ENCODE measurements at regions not wholly inside any gene's neighbourhood (a gene's known extent, or its start where the extent isn't known, plus 50 kb on each side); places are given as distances from the start of the nearest gene placed in this dataset.

DNA sequence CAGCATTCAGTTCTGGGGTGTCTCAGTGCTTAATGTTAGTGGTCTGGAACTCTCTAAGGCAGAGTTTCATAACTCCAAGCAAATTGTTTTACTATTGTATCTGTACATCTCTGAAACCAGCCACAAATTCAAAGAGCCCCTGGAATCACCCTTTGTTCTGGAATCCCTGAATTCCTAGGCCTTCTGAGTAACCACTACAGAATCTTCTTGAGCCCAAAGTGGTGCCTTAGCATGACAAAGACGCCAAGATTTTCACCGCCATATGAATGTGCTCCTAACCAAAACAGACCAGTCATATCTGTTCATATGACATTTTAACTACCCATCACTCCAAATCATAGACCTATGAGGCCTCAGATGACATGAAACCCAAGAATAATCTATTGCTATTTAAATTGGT lies 668.1 kb downstream of the EPHA4 start:
- DNase-seq = no peak
- Histone ChIP-seq H3K27ac (no peak overlapping the region), H3K4me3 (no peak overlapping the region), H3K9me3 (no peaks in the 10 kb centered on the region), H3K27me3 (replicated peaks in 1 of 7) (no peaks in the 10 kb centered on the region), H3K36me3 (no peaks in the 10 kb centered on the region), H3K4me1 (no peaks in the 10 kb centered on the region)
- intact Hi-C loops (cut with DNase I; ENCODE audit: low total_unique reads) = no loop called here
- 90 to 99% (median 92%) methylated on average over 2 of the region's 2 CpGs for WGBS, 5 donors
- TF ChIP-seq POLR2AphosphoS5 (IDR thresholded peaks at IDR 0.05) (no peak), POLR2A (IDR thresholded peaks at IDR 0.05) (no peak)
- TF ChIP-seq, protein P1, sequence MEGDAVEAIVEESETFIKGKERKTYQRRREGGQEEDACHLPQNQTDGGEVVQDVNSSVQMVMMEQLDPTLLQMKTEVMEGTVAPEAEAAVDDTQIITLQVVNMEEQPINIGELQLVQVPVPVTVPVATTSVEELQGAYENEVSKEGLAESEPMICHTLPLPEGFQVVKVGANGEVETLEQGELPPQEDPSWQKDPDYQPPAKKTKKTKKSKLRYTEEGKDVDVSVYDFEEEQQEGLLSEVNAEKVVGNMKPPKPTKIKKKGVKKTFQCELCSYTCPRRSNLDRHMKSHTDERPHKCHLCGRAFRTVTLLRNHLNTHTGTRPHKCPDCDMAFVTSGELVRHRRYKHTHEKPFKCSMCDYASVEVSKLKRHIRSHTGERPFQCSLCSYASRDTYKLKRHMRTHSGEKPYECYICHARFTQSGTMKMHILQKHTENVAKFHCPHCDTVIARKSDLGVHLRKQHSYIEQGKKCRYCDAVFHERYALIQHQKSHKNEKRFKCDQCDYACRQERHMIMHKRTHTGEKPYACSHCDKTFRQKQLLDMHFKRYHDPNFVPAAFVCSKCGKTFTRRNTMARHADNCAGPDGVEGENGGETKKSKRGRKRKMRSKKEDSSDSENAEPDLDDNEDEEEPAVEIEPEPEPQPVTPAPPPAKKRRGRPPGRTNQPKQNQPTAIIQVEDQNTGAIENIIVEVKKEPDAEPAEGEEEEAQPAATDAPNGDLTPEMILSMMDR (IDR thresholded peaks at IDR 0.05 in 8 of 11, conservative IDR thresholded peaks at IDR 0.05 in 3 of 11) = no peak

DNA sequence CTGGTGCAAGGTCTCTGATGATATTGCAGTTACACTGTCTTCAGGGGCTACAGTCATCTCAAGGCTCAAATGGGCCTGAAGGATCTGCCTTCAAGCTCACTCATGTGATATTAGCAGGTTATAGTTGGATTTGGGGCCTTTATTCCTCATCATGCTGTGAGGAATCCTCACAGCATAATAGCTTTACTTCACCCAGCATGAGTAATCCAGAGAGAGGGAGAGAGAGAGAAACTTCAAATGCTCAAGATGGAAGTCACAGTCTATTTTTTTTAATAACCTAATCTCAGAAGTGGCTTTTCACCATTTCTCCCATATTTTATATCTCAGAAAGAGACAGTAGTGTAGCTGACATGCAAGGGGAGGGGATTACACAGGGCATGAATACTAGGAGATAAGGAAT lies 658.7 kb downstream of the EPHA4 start:
- TF ChIP-seq, protein P1 (IDR thresholded peaks at IDR 0.05 in 8 of 11, conservative IDR thresholded peaks at IDR 0.05 in 3 of 11) = no peak
- TF ChIP-seq POLR2AphosphoS5 (IDR thresholded peaks at IDR 0.05) (no peak), POLR2A (IDR thresholded peaks at IDR 0.05) (no peak)
- no peaks in the 10 kb centered on the region for H3K4me1 ChIP-seq
- H3K27me3 ChIP-seq (replicated peaks in 1 of 7) = no peaks in the 10 kb centered on the region
- H3K9me3 ChIP-seq = no peaks in the 10 kb centered on the region
- no peaks in the 10 kb centered on the region for H3K36me3 ChIP-seq
- H3K27ac ChIP-seq = no peak overlapping the region
- intact Hi-C loops (cut with DNase I; ENCODE audit: low total_unique reads) = no loop called here
- H3K4me3 ChIP-seq = no peak overlapping the region
- no peak for DNase-seq

DNA sequence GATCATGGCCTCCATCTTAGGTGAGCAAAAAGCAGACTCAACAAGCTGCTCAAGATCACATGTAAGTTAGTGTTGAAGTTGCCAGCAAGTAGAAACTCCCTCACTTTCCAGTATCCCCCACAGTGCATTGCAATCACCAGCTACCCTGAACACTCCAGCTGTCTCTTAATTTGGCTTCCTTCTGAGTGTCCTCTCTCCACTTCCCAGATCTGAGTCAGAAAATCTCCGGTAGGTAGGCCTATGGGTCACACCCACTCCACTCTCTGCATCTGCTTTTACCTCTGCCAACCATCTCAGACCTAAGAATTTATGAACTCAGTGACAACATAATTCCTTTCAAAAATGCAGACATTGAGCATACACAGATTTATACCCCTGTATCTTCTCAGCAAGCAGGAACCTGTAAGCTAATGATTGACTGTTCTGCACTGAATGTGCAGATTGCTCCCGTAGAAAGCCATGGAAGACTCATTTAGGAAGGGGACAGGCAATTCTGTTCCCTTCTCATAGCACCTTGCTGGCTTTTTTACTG lies 656.9 kb downstream of the EPHA4 start:
- Histone ChIP-seq H3K27me3 (replicated peaks in 1 of 7) (no peaks in the 10 kb centered on the region), H3K4me1 (no peaks in the 10 kb centered on the region), H3K4me3 (no peak overlapping the region), H3K9me3 (no peaks in the 10 kb centered on the region), H3K36me3 (no peaks in the 10 kb centered on the region), H3K27ac (no peak overlapping the region)
- WGBS, 5 donors = 70 to 84% (median 81%) methylated on average over 2 of the region's 2 CpGs
- TF ChIP-seq POLR2A (IDR thresholded peaks at IDR 0.05) = no peak
- TF ChIP-seq, protein P1 (IDR thresholded peaks at IDR 0.05 in 8 of 11, conservative IDR thresholded peaks at IDR 0.05 in 3 of 11) = no peak
- TF ChIP-seq POLR2AphosphoS5 (IDR thresholded peaks at IDR 0.05) = no peak
- no peak for DNase-seq
- intact Hi-C loops (cut with DNase I; ENCODE audit: low total_unique reads) = no loop called here

DNA sequence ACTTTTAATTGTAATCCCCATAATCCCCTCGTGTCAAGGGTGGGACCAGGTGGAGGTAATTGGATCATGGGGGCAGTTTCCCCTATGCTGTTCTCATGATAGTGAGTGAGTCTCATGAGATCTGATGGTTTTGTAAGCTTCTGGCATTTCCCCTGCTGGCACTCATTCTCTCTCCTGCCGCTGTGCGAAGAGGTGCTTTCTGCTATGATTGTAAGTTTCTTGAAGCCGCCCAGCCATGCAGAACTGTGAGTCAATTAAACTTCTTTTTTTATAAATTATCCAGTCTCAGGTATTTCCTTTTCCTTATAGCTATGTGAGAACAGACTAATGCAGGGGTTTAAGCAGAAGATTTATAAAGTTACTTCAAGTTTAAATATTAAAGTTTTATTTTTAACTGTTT lies 655.2 kb downstream of the EPHA4 start:
- 84 to 90% (median 86%) methylated on average over 4 of the region's 4 CpGs for WGBS, 5 donors
- Histone ChIP-seq H3K4me3 (no peak overlapping the region), H3K36me3 (no peaks in the 10 kb centered on the region), H3K27ac (no peak overlapping the region), H3K27me3 (replicated peaks in 1 of 7) (no peaks in the 10 kb centered on the region), H3K9me3 (no peaks in the 10 kb centered on the region), H3K4me1 (no peaks in the 10 kb centered on the region)
- DNase-seq = no peak
- TF ChIP-seq POLR2AphosphoS5 (IDR thresholded peaks at IDR 0.05) = no peak
- TF ChIP-seq POLR2A (IDR thresholded peaks at IDR 0.05) = no peak
- intact Hi-C loops (cut with DNase I; ENCODE audit: low total_unique reads) = no loop called here
